GM19023 (cell line): ENCODE measurements at regions not wholly inside any gene's neighbourhood (a gene's known extent, or its start where the extent isn't known, plus 50 kb on each side); places are given as distances from the start of the nearest gene placed in this dataset.
A peak's percentile ranks its signal among the peaks of the same experiment; 100 is the strongest.
"Not testable (repeated sequence)": the region's sequence is repeated elsewhere in the genome, so short reads cannot be mapped to it uniquely, and the experiment has no call there.

Experiments used
- ATAC-seq: cut with Tn5 transposase; IDR thresholded peaks from one replicate; pipeline ENCODE4 v1.9.1; 2021; ENCODE audit warnings: mild to moderate bottlenecking, moderate library complexity; ENCODE audit not compliant: unreplicated experiment

DNA sequence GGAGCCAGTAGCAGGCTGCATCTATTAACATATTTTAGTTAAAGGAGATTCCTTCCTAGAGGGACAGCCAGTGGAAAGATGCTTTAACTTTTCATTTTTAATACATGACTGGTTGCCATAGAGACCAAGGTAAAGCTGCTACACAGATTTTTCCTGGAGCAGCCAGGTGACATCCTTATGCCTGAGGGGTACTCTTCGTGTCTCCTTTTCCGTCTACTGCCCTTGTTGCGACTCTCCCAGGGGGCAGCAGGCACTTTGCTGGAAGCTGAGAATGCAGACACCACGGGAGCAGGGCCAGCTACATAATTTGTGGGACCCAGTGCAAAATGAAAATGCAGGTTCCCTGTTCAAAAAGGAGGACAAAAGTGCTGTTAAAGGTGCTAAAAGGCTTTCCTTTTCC, 340.4 kb downstream of the CEP170 start:
- not testable (repeated sequence) for ATAC-seq

DNA sequence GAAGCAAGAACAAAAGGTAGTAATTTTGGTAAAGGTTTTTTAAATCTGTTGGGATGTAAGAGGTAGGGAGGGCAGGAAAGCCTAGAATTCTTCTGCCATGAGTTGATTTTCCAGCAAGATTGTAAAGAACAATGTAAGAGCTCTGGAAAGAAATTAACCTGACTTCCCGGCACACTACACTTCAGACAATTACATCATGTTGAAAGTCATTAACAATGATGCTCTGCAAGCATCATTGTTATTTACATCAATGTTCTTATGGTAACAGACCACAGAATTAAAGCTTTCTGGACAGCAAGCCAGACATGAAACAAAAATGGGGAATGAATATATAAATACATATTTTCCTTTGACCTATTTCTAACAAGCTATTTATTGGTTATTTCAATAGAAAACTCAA, 342.2 kb downstream of the CEP170 start:
- ATAC-seq = not testable (repeated sequence)

DNA sequence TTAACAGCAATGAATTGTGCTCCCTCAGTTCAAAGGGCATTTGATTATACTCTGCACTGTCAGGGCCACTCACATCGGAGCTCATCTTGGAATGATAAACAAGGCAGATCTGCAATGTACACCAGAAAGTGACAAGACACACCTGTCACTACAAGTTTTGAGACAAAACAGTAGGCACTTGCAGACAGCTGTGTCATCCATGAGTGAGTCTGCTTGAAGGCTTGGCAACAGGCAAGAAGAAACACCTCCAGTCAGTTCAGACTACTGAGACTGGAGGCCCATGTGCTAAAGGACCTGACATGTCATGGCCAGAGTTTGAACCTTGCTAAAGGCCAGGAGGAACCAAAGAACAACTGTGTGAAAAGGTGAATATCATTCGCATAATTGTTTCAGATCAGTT, 354.5 kb downstream of the CEP170 start:
- ATAC-seq = not testable (repeated sequence)

DNA sequence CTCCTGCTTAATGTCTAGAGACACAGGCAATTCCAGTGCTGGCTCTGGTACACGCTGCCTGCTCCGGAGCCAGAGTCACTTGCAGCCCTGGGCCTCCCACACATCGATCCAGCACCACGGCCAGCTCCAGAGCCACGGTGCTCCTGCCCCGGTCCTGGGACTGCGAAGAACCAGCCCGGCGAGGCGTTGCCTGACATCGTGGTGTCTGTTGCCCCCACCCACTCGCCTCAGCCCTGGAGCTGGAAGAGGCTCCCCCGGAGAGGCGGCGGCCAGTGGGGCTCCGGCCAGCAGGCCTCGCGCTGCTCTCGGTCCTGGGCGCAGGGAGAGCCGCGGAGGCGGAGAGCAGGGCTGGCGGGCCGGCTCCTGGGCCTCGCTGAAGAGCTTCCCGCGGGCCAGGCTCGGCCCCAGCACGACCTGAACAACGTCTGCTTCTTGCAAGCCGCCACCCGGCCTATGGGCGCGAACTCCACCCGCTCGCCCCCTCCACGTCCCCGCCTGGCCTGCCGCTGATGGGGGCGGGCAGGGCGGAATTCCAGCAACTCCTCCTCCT, 364.8 kb downstream of the CEP170 start:
- ATAC-seq = no peak

DNA sequence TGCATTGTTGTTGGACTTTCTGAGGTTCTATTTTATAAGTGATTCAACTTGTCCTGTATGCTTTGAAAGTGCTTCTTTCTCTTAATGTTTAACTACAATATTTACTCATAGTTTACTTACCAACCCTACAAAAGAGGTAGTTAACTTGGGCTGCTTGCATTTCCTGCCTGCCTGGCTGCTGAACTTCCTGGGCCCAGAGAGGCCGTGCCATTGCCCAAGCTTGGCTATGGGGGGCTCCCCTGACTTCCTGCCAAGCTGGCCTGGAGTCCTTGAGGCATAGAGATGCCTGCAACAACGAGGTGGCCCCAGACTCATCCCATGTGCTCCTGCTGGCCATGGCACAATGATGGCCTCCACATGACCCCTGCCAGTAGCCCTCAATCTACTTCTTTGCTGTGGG, 361.6 kb upstream of the PLD5 start:
- ATAC-seq = peak; percentile 86

DNA sequence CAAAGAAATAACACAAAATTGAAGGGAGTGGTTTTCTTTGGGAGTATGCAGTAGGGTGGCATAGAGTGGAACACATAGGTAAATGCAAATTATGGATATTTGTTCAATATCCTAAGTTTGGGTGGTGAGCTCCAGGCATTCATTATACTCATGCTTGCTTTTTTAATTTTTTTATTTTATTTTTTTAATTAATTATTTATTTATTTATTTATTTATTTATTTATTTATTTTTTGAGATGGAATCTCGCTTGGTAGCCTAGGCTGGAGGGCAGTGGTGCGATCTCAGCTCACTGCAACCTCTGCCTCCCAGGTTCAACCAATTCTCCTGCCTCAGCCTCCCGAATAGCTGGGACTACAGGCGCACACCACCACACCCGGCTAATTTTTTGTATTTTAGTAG, 355.5 kb upstream of the PLD5 start:
- not testable (repeated sequence) for ATAC-seq

DNA sequence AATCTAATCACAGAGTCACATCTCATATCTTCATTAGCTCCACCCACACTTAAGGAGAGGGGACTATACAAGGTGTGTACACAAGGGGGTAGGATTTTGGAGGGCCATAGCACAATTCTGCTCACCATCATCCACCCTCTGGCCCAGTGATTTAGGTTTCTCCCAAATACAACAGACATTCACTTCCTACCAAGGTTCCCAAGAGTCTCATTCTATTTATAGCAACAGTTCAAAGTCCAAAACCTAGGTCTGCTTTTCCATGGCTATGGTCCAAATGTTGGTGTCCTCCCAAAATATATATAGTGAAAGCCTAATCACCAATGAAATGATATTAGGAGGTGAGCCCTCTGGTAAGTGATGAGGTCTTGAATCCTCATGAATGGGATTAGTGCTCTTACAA, 353.2 kb upstream of the PLD5 start:
- no peak for ATAC-seq

DNA sequence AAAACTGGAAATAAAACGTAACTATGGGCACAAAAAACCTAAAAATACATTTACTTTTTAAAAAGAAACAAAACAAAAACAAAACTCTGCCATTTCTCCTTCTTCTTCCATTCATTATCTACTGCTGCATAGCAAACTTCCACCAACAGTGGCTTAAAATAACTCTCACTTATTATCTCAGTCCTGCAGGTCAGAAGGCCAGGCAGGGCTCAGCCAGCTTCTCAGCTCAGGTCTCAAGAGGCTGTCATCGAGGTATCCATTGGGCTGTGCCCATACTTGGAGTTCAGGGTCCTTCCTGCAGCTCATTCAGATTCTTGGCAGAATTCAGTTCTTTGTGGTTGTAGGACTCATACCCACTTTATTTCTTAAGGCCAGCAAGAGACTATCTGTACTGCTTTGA, 352.7 kb upstream of the PLD5 start:
- ATAC-seq = no peak

DNA sequence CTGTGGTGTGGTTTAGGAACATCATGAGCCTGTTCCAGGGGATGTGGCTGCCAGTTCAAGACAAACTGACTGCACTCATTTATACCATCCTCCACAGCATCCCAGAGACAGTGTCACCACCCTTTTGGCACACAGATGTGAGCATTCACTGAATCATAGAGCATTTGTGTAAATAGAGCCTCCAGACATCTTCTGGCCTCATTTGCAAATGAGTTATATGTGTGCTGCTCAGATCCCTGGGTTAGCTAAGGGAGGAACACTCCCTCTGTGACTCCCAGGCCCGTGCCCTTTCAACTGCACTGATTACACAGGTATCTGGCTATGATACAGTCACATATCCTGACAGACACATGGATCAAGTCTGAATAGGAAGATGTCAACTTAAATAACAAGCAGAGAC, 351.5 kb upstream of the PLD5 start:
- ATAC-seq = no peak

DNA sequence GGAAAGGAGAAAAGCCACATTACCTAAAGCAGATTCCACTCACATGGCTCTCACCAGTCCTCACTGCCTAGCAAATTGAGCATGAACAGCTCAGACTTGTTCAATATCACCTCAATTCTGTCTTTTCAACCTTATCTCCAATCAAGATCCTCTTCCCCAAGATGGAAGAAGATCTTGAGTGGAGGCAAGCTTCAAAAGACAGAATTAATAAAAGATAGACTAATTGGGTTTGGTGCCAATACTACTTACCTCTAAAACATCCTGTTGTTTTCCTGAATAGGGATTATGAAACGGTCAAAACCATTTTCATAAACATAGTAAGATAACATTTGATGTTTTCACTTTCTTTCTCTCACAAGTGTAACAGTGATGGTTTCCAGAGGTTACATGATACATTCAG, 349.2 kb upstream of the PLD5 start:
- ATAC-seq = no peak

DNA sequence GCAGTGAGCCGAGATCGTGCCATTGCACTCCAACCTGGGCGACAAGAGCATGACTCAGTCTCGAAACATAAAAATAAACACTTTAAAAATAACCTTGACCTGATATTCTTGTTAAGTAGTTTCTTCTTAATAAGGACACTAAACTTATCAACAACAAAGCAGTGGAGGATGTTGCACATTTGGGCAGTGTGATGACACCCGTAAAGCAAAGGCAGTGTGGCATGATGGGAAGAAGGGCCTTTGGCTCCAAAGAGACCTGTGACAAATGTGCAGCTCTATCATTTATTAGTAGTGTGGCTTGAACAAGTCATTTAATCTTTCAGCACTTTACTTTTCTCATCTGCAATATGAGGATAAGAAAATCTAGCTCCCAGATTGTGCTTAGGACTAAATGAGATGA, 348.0 kb upstream of the PLD5 start:
- ATAC-seq = no peak

DNA sequence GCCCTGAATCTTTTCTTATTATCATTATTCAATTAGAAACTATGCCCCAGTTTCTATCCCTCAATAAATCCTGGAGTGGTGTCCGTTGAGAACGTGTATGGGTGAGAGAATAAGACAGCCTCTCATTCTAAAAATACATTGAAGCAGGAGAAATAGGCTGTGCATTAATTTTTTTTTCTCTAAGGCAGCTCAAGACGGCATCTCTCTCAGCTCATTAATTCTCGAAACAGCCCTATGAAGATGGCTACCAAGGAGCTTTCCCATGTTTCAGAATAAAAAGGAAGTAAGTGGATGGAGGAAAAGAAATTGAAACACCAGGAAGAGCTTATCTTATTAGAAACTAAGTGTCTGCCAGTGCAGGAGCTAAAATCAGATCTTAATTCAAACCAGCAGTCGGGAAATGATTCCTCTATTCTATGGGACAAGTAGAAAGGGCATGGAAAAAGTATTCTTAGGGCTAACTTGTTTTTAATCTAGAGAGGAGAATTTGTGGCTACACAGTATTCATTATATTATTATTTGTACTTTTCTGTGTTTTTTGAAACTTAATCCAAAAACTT, 347.1 kb upstream of the PLD5 start:
- no peak for ATAC-seq

DNA sequence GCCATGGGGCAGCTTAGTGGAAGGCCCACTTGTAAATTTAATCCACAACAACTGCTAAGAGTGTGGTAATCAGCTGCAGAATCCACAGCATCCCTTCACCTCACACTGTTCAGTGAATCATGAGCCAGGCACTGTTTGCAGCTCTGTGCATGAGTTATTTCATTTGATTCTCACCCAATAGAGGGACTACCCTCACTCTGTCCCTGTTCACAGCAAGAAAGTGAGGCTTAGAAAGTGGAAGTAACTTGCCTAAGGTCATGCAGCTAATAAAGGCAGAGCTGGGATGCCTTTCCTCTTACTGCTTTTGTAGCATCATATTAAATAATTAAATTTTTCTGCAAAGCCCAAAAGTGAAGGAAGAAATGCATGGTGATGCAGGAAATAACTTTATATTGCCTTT, 346.5 kb upstream of the PLD5 start:
- no peak for ATAC-seq

DNA sequence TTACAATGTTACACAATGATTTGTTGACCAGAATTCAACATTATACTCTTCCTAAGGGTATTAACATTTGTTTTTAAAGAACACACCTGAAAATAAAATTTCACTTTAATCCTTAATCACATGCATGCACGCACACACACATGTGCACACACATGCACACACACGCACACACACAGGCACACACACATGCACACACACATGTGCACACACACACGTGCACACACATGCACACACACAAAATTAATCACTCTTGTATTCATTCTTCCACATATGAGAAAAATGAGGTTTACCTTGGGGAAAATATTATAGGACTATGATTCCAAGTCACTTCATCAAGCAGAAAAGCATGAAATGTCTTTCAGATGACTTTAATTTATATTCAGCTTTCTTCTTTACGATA, 331.8 kb upstream of the PLD5 start:
- ATAC-seq = no peak

DNA sequence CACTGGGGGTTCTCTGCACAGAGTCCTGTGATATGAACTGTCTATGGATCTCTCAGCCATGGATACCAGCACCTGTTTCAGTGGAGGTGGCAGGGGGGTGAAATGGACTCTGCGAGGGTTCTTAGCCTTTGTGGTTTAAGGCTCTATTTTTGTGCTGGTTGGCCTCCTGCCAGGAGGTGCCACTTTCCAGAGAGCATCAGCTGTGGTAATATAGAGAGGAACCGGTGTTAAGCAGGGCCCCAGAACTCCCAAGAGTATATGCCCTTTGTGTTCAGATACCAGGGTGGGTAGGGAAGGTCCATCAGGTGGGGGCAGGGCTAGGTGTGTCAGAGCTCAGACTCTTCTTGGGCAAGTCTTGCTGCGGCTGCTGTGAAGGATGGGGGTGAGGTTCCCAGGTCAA, 330.0 kb upstream of the PLD5 start:
- no peak for ATAC-seq

DNA sequence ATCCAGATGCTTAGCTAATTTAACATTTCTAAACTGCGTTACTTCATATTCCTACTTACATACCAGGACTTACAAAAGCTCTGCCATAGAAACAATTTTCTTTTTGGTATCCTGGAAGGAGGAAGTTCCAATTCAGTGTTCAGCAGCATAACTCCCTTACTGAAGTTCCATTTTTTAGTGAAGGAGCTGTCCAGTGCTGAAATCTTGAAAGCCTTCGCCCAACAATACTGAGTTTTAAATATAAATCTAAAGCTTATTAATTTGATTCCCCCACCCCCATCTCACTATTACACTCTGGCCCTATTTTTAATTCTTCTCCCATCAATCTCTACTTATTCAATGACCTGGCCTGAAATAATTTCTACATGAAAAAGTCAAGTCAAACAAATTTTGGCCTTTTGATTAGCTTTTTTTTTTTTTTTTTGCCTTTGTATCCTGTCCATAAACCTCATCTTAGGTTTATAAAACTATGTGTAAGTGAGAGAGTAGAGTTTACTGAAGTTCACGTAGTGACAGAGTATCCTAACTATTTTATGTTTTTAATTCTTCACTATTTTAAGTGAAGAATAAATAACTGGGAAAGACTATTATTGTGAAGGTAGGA, 323.0 kb upstream of the PLD5 start:
- no peak for ATAC-seq

DNA sequence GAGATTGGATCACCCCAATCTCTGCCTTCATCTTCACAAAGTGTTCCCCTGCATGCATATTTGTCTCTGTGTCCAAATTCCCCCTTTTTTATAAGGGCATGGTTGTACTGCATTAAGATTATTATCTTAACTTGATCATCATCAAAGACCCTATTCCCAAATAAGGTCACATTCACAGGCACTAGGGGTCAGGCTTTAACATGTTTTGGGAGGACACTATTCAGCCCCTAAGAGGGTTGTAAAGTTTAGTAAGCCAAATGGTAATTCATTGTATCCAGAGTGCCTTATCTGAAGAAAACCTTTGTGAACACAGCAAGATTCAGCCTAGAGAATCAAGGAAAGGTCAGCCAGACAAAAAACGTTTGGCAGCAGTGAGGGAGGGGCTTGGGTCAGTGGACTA, 317.6 kb upstream of the PLD5 start:
- ATAC-seq = no peak

DNA sequence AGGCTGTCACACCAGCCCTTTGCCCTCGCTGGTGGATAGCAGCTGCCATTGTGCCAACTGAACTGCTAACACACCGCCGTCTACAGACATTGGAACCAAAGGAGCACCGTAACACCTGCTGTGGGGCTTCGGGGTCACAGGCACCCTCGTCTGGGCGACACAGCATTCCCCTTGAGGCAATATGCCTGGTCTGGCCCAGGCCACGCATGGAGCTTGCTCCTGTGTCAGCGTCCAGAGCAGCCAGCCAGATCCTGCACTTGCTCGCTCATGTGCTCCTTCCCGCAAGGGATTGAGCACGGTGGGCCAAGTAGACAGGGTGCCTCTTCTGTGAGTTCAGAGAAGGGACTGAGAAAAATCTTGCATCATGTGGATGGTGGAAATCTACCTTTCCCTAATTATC, 314.6 kb upstream of the PLD5 start:
- ATAC-seq = no peak

DNA sequence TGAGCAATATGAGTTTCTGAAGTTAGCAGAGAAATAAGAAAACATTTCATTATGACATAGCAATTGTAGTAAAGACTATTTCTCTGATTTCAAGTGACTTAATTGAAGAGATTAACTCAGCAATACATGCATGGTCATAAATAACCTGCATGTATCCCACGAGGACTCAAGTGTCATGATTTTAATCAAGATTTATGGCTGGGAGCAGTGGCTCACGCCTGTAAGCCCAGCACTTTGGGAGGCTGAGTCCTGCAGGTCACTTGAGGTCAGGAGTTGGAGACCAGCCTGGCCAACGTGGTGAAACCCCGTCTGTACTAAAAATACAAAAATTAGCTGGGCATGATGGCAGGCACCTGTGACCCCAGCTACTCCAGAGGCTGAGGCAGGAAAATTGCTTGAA, 311.9 kb upstream of the PLD5 start:
- ATAC-seq = no peak

DNA sequence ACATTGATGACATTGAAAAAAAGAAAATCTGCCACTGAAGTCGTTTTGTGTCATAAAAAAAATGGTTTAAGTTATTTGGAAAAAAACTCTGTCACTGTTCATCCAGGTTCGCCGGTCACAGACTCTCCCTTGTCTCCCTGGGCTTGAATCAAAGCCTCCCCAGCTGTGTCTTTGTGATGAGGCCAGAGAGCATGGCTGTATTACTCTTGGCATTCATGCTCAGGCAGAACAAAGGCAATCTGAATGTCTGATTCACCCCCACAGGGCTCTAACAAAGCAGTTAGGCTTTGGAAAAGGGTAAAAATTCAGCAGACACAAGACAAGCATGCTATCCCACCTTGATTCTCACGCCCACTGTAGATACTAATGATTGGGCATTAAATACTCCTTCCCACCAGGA, 304.3 kb upstream of the PLD5 start:
- no peak for ATAC-seq

DNA sequence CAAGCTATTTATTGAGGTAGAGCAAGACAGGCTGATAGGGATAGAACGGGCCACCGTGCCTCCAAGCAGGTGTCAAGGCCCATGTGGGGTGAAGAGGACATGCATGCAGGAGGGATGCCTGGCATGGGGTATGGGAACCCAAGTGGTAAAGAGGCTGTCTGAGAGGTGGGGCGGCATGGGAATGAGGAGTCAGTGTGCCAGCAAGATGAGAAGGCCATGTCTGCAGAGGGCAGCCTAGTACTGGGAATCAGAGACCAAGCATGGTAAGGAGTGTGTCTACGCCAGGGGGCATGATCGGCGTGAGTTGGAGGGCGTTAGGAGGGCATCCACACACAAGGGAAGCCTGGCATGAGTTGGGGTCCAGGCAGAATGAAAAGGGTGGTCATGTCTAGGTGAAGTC, 303.7 kb upstream of the PLD5 start:
- ATAC-seq = no peak

DNA sequence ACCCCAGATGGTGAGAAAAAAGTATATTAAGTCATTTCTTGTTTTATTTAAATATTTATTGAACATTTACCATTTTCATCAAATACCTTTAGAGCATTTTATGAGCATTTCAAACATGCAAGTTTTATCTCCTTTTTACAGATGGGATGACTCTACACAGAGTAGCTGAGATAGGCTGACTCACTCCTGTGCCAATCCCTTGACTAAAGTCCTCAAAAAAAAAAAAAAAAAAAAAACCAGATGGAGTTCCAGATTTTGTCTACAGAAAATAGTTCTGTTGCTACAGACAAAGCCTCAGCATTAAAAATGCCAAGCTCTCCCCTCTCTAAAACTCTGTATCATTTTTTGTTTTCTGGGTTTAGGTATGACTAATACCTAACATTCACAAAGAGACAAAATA, 303.0 kb upstream of the PLD5 start:
- no peak for ATAC-seq

DNA sequence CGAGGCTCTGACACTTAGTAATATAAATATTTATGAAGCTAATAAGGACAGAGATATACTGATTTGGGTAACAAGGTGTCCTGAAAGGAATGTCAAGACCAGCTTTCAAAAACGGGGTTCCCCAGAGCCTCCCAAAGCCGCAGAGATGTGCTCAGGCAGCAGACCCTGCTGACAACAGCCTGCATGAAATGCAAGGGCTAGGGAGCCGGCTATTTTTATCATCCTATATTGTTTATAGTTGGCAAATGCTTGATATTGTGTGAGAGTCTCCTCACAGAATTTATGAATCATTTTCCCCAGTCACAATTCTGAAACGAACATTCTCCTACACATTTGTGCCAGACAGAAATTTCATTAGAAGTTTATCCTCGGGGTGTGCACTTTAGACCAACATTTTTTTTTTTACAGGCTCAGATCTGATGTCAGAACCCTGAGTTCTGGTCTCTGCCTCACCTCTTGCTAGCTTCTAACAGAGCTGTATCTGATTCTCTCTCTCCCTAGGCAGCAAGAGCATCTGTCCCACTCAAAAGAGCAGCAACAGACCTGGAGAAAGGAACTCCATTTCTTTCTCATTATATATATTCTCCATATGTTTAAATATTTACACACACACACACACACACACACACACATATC, 302.3 kb upstream of the PLD5 start:
- ATAC-seq = no peak
